Activated T-cell treated with anti-CD3 and anti-CD28 coated beads, Interleukin-2, amount 50 U/mL, for 1 hour (primary cell): ENCODE measurements at regions not wholly inside any gene's neighbourhood (a gene's known extent, or its start where the extent isn't known, plus 50 kb on each side); places are given as distances from the start of the nearest gene placed in this dataset.

ENCODE experiments used
- DNase-seq: peaks from one replicate; pipeline ENCODE4 v3.0.0-alpha.2; 2020

DNA sequence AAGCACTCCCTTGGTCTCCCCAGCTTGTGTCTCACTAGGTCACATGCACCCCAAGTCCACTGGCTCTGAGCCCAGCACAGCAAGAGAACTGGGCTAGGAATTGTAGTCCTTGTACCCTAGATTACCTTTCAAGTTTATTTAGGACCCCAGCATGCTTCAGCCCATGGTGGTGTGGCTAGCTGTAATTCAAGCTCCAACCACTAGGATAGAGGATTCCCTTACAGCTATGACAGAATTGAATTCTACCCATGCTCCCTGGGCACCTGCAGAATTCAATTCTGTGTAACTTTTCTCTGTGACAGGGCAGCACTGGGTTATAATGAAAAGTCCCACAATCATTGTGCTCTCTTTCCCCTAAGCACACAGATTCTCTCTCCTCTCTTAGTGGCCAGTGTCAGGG lies 253.8 kb upstream of the DMD start:
- DNase-seq = no peak

DNA sequence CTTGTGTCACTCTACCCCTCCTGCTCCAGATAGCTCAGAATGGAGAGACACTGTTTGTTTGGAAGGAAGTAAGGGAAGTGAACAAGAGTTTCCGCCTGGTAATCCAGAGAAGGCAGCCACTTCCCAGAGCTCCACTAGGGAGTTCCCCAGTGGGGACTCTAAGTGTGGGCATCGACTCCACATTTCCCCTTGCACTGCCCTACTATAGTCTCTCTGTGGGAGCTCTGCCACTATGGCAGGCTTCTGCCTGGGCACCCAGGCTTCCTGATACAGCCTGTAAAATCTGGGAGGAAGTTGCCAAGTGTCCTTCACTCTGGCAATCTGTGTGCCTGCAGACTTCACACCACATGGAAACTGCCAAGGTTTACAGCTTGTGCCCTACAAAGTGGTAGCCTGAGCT lies 245.8 kb upstream of the DMD start:
- DNase-seq = no peak

- no peak for DNase-seq
Measured at GRCh38 chrX:33447285-33447684, 235.9 kb upstream of the DMD start.

DNA sequence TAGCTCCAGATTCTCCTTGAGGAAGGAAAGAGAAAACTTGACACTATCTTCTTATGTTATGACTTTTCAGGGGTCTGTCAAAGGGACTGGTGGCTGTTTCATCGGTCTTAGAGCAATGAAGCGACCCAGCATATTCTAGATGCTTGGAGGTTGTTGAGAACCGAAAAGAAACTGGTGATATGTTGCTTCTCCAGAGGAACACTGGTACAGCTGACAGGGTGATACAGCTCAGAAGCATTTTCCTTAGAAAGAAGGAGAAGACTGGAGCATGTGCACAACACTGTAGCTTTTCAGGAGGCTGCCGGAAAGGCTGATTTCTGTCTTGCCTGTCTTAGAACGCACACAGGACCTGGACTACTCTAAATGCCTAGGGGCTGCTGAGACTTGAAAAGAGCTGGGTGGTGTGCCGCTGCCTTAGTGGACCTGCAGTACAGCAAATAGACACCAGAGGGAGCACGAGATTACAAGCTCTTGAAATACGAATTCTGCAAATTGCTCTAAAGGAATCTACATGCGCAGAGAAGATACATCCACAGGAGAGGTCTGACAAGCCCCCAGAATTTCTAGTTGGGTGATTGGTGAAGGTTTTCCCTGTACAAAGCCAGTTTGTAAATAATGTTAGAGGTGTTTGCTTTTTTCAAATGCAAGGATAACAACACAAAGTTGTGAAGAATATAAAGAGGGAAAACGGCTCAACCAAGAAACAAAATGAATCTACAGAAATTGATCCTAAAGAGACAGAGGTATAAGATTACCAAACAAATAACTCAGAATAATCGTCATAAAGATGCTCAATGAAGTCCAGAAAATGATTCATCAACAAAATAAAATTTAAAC lies 223.1 kb upstream of the DMD start:
- DNase-seq = peak; percentile 27

DNA sequence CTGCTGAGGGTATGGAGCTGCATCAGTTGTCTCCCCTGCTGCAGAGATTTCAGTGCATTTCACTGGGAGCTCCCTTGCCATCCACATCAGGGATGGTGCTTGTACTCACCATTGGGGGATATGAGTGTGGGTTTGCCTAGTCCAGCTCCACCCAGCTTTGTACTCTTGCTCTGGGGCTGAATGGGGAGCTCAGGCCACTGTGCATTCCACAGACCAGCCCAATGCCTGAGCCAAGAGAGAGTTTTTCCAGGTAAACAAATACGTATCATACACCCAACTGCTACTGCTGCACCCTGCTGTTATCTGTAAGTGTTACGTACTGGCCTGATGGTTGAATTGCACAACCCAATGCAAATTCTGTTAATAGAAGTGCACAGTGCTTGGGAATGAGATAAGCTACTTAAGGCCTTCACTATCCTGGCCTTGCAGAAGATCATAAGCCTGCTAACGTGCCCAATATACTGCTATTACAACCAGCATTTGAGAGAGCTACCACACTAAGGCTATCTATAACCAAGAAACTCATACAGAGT lies 205.0 kb upstream of the DMD start:
- no peak for DNase-seq

DNA sequence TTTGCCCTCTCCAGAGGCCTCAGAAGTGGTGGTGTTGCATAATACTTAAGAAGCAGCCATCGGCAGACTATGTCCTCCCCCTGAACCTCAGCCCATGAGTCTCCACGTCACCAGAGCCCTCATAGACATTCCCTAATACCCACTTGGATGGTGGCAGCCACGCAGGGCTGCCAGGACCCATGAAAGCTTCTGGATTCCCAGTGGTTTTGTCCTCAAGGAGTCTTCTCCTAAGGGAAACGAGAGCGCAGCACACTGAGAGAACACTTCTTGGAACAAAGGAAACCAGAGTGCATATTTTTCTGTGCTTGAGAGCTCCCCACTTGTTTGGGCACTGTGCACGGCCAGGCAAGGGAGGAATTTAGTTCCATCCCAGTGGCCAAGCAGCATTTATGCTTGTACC lies 204.1 kb upstream of the DMD start:
- DNase-seq = no peak

- DNase-seq = no peak
Measured at GRCh38 chrX:33385546-33385945, 174.2 kb upstream of the DMD start.

DNA sequence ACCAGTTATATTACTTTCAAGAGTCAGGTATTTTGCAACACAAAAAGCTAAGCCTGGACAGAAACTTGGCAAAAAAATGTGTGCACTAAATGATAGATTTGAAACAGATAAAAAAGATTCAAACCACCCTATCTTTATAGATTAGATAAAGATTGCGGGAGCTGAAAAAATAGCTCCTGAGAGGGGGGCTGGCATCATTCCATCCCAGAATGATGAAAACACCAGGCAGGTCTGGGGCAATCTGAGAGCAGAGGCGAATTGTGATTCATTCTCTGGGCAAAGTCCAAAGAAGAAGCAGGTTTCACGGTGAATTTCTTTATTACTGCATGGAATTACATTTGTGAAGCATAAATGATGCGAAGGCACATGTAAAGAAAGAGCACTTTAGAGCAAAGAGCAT lies 168.5 kb upstream of the DMD start:
- no peak for DNase-seq

DNA sequence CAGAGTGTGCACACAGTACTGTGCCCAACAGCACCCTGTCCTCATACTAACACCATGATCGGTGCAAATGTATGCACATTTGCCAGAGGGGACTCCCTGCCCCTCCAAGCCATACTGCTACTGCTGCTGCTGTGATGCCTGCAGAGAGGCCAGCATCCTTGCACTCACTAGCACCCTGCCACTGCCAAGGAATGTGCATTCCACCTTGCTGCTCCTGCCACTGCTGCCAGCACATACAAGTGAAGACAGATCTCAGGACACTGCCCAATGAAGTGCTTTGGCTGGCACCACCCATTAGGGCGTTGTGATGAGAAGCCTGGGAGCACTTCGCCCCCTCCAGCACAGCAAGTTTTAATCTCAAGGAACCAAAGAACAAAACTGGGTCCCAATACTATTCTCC lies 146.3 kb upstream of the DMD start:
- DNase-seq = no peak

GRCh38 chrX:33339219-33339618 lies 127.9 kb upstream of the DMD start:
- DNase-seq = no peak

DNA sequence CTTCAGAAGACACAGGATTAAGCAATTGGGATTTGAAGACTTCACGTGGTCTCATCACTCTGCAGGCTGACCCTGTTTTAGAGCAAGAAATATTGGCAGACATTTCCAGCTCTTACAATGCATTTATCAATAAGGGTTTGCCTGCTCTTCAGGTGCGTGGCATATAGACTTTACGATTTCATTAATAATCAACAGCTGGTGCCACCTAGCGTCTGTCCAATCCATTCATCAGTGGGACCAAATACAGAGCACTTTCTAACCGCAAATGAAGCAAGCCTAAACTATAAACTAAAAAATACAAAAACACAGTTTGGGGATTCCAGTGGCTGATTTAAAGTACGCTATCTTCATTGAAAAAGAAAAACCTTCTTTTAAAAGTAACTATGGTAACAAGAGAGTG lies 125.4 kb upstream of the DMD start:
- no peak for DNase-seq

GRCh38 chrX:33333271-33333670 lies 121.9 kb upstream of the DMD start:
- DNase-seq = no peak

DNA sequence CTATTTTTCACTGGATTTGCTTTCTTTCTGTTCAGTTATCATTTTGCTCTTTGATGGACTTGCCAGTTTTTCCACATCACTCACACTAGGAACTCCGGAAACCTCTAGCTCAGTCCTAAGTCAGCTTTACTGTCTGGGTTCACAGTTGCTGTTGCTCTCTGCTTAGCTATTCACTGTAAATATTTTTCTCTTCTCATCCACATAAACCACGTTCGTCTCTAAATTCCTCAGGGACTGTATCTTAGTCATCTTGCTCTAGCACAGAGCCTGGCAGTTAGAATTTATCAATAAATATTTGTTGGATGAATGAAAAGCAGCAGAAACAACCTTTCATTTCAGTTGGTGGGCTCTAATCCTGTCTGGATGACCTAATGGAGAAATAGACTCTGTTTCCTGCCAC lies 119.4 kb upstream of the DMD start:
- no peak for DNase-seq

DNA sequence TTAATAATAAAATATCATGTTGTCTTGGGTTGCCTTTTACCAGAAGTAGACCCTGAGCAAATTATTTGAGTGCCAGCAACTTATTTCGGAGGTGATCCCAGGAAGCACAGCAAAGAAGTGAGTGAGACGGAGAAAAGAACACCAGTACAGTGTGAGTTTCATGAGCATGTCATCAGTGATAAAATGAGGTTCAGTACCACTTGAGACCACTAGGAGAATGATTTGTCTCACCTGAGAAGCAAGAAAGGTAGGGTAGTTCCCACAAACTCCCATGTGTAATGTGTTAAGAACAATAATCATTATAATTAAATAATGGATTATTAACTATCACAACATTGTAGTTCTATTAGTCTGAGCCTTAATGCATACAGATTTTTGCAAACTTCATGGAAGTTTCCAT lies 112.8 kb upstream of the DMD start:
- no peak for DNase-seq

DNA sequence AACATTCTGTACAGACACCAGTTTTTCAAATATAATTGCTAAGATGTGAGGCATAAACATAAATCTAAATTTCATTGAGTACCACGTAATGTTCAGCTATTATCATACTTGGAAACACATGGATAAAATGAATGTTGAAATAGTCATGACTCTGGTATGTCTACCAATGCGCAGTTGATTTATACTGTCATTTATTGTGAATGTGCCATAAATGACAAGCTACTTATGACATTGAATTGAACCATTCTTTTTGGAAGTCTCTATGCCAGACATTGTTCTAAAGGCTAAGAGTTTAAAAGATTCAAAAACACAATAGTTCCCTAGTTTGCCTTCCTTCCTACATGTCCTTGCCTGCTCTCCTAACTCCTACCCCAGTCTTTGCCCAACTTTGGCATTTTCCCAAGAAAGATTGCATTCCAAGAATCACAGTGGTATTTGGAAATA lies 96.6 kb upstream of the DMD start:
- DNase-seq = no peak

GRCh38 chrX:33298622-33299021 lies 87.3 kb upstream of the DMD start:
- DNase-seq = no peak

- no peak for DNase-seq
Measured at GRCh38 chrX:33285550-33285949, 74.2 kb upstream of the DMD start.

GRCh38 chrX:33277046-33277445 lies 65.7 kb upstream of the DMD start:
- DNase-seq = no peak

DNA sequence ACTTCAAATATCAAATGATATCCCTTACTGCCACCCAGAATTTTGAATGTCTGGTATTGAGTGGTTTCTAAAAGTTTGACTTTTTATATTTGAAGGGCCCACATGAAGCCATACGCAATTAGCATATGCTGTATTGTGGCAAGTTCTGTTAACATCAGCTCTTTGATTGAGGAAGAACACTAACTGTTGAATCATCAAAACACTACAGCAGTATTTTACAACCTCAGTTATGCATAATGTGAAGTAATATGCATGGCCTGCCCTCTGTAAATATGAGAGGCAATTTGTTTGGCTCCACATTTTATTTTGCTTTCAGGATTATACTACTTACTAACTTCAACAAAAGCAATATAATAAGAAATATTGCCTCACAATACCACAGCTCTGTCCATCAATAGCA lies 62.2 kb upstream of the DMD start:
- DNase-seq = no peak

GRCh38 chrX:33272986-33273385 lies 61.6 kb upstream of the DMD start:
- no peak for DNase-seq
